HG02759 (cell line): ENCODE measurements at regions not wholly inside any gene's neighbourhood (a gene's known extent, or its start where the extent isn't known, plus 50 kb on each side); places are given as distances from the start of the nearest gene placed in this dataset.

Experiments used
- ATAC-seq: cut with Tn5 transposase; IDR thresholded peaks from one replicate; pipeline ENCODE4 v1.9.1; 2021; ENCODE audit warnings: mild to moderate bottlenecking, moderate library complexity; ENCODE audit not compliant: unreplicated experiment

GRCh38 chr6:20312606-20313005, 89.1 kb upstream of the E2F3 start:
- no peak for ATAC-seq

DNA sequence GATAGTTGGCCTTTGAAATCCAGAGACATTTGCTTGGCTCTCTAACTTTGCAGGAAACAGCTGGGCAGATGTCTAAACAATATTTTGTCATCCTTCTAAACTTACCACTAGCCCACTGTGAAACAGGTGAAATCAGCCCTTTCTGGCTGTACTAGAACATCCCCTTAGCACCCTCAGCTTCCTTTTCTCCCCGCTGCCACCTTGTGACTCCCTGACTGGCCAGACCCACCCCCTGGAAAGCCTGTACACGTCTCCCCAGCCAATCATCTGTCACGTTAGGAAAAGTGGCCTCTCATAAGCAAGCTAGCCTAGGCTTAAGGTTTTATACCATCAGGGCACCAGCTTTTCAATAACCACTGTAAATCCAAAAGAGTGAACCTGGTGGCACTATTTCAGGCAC, 88.6 kb upstream of the E2F3 start:
- no peak for ATAC-seq

DNA sequence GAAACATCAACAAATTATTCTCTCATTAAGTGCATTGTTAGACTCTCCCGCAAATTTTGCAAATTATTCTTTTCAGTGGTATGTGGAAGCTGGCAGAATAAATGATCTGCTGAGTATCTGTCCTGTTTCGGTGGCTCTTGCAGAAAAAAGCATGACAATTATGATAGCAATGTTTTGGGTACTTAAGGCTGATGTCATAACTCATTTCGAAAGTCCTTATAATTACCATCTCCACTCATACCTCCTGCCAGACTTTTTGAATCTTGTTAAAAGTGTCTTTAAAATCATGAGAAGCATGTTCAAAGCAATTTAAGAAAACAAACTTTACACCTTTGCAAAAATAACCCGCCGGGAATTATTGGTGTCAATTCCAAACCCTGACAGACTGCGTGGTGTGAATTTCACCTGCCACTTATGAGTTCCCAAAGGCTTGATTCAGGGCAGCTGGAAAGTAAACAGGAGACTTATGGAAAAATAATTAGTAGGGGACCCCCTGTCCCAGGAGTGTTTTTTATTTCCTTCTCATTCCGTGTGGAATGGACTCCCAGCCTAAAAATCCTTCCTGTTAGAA, 87.6 kb upstream of the E2F3 start:
- no peak for ATAC-seq

- no peak for ATAC-seq
Observed at GRCh38 chr6:20314866-20315845, 86.5 kb upstream of the E2F3 start.

DNA sequence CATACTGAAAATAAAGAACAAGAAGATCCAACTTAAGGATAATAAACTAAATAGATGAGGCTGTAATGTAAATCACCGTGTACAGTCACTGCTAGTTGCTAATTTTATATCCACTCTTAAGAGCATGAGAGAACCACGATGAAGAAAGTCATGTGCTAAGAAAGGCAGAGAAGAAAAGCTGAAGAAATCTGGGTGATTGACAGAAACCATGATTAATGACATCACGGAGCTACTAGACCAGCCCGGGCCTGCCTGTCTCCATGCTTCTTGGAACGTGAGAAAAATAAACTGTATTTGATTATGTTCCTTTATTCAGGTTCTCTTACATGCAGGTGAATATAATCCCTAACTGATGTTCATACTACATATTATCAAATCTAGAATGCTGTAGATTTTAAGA, 84.2 kb upstream of the E2F3 start:
- no peak for ATAC-seq

- no peak for ATAC-seq
Observed at GRCh38 chr6:20318851-20319387, 82.8 kb upstream of the E2F3 start.

GRCh38 chr6:20319520-20320357, 81.9 kb upstream of the E2F3 start:
- peak; percentile 98 for ATAC-seq

DNA sequence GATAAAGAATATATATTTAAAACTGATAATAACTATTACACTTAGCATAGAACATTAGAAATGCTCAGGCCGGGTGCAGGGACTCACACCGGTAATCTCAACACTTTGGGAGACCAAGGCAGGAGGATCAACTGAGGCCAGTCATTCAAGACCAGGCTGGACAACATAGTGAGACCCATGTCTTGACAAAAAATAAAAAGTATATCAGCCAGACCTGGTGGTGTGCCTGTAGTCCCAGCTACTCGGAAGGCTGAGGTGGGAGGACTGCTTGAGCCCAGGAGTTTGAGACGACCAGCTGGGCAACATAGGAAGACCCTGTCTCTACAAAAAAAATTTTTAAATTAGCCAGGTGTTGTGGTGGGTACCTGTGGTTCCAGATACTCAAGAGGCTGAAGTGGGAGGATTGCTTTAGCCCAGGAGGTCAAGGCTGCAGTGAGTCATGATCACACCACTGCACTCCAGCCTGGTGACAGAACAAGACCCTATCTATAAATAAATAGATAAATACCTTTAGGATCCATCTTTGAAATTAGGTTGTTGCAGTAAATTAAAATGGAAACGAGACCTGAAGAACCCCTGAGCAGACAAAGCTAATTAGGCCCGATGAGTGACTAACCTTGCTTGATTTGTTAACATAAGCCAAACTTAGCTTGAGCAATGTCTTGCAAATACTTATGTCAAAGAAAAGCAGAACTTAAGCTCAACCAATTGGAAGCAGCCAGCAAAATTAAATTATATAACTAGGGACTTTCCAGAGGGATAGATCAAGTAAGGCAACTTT, 75.8 kb upstream of the E2F3 start:
- ATAC-seq, result no peak

- no peak for ATAC-seq
Observed at GRCh38 chr6:20326422-20326728, 75.3 kb upstream of the E2F3 start.

DNA sequence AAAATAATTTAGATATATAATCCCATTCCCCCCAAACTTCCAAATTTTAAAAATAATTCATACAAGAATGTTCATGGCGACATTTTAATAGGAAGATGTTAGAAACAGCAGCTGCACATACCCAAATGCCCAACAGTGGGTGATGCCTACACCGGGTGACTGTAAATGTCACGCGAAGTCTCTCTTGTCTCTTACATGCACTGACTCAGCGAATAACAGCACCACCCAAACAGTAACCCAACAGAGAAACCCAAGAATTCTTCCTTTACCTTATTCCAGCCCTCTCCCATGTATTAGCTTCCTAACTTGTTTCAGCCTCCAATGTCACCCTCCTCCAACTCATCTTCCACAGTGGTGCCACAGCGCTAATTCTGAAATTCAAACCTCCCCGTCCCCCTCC, 74.5 kb upstream of the E2F3 start:
- ATAC-seq, result no peak

- ATAC-seq, result no peak
Observed at GRCh38 chr6:20328266-20328923, 73.3 kb upstream of the E2F3 start.

- ATAC-seq, result no peak
Observed at GRCh38 chr6:20328924-20329300, 72.8 kb upstream of the E2F3 start.

- no peak for ATAC-seq
Observed at GRCh38 chr6:20331042-20331441, 70.6 kb upstream of the E2F3 start.

GRCh38 chr6:20331625-20332024, 70.1 kb upstream of the E2F3 start:
- no peak for ATAC-seq

GRCh38 chr6:20332441-20333006, 69.2 kb upstream of the E2F3 start:
- ATAC-seq, result no peak

- ATAC-seq, result no peak
Observed at GRCh38 chr6:20333721-20334269, 67.9 kb upstream of the E2F3 start.

GRCh38 chr6:20334334-20334733, 67.3 kb upstream of the E2F3 start:
- ATAC-seq, result no peak

DNA sequence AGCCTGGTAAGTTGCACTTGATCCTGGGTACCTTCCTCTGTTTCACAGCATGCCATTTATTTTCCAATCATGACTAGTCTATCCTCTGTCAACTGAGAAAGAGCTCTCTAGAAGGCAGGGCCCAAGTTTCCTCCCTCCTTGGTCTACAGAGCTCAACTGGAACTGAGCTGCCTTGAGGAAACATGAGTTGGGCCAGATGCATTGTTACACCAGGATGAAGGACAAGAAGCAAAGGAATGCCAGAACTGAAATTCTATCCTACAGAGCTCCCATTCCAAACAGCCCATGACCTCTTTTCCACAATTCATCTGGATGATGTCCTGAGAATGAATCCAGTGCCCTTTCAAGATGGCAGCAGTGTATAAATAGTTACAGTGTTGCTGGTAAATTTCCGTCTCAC, 66.7 kb upstream of the E2F3 start:
- ATAC-seq, result no peak

- ATAC-seq, result no peak
Observed at GRCh38 chr6:20335872-20336271, 65.8 kb upstream of the E2F3 start.

GRCh38 chr6:20338156-20338555, 63.5 kb upstream of the E2F3 start:
- ATAC-seq, result no peak
